ENCODE measurements at regions not wholly inside any gene's neighbourhood (a gene's known extent, or its start where the extent isn't known, plus 50 kb on each side); places are given as distances from the start of the nearest gene placed in this dataset.

GRCh38 chr11:70606951-70607330, 208.6 kb downstream of the CTTN start:
- no peak for DNase-seq (ENCODE audit: low read depth)

- no peak for DNase-seq (ENCODE audit: low read depth)
Measured at GRCh38 chr11:70607561-70607960, 209.2 kb downstream of the CTTN start.

- no peak for DNase-seq (ENCODE audit: low read depth)
Measured at GRCh38 chr11:70608568-70609470, 210.5 kb downstream of the CTTN start.

GRCh38 chr11:70610566-70611565, 212.5 kb downstream of the CTTN start:
- DNase-seq (ENCODE audit: low read depth): no peak

- no peak for DNase-seq (ENCODE audit: low read depth)
Measured at GRCh38 chr11:70611821-70612220, 213.5 kb downstream of the CTTN start.

GRCh38 chr11:70612459-70613141, 214.3 kb downstream of the CTTN start:
- no peak for DNase-seq (ENCODE audit: low read depth)

GRCh38 chr11:70614034-70614681, 215.8 kb downstream of the CTTN start:
- no peak for DNase-seq (ENCODE audit: low read depth)

GRCh38 chr11:70615036-70615875, 216.9 kb downstream of the CTTN start:
- DNase-seq (ENCODE audit: low read depth): no peak

GRCh38 chr11:70616317-70616716, 218.0 kb downstream of the CTTN start:
- no peak for DNase-seq (ENCODE audit: low read depth)

GRCh38 chr11:70616938-70617654, 218.8 kb downstream of the CTTN start:
- no peak for DNase-seq (ENCODE audit: low read depth)

GRCh38 chr11:70618431-70619101, 220.2 kb downstream of the CTTN start:
- DNase-seq (ENCODE audit: low read depth): no peak

GRCh38 chr11:70619591-70619990, 221.3 kb downstream of the CTTN start:
- DNase-seq (ENCODE audit: low read depth): no peak

- DNase-seq (ENCODE audit: low read depth): no peak
Measured at GRCh38 chr11:70620510-70621184, 222.3 kb downstream of the CTTN start.

- DNase-seq (ENCODE audit: low read depth): no peak
Measured at GRCh38 chr11:70621241-70621640, 222.9 kb downstream of the CTTN start.

- no peak for DNase-seq (ENCODE audit: low read depth)
Measured at GRCh38 chr11:70622091-70622490, 223.8 kb downstream of the CTTN start.

GRCh38 chr11:70623906-70624597, 225.7 kb downstream of the CTTN start:
- no peak for DNase-seq (ENCODE audit: low read depth)

- no peak for DNase-seq (ENCODE audit: low read depth)
Measured at GRCh38 chr11:70624598-70624993, 226.3 kb downstream of the CTTN start.

- no peak for DNase-seq (ENCODE audit: low read depth)
Measured at GRCh38 chr11:70625051-70625450, 226.7 kb downstream of the CTTN start.

Data from HT1080 (cell line).